ENCODE measurements at regions not wholly inside any gene's neighbourhood (a gene's known extent, or its start where the extent isn't known, plus 50 kb on each side); places are given as distances from the start of the nearest gene placed in this dataset.
"Not testable (repeated sequence)": the region's sequence is repeated elsewhere in the genome, so short reads cannot be mapped to it uniquely, and the experiment has no call there.

- TF ChIP-seq, protein P1, sequence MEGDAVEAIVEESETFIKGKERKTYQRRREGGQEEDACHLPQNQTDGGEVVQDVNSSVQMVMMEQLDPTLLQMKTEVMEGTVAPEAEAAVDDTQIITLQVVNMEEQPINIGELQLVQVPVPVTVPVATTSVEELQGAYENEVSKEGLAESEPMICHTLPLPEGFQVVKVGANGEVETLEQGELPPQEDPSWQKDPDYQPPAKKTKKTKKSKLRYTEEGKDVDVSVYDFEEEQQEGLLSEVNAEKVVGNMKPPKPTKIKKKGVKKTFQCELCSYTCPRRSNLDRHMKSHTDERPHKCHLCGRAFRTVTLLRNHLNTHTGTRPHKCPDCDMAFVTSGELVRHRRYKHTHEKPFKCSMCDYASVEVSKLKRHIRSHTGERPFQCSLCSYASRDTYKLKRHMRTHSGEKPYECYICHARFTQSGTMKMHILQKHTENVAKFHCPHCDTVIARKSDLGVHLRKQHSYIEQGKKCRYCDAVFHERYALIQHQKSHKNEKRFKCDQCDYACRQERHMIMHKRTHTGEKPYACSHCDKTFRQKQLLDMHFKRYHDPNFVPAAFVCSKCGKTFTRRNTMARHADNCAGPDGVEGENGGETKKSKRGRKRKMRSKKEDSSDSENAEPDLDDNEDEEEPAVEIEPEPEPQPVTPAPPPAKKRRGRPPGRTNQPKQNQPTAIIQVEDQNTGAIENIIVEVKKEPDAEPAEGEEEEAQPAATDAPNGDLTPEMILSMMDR (IDR thresholded peaks at IDR 0.05): not testable (repeated sequence)
- TF ChIP-seq POLR2A (IDR thresholded peaks at IDR 0.05): not testable (repeated sequence)
Observed at GRCh38 chr6:86057293-86057980, 414.8 kb upstream of the SYNCRIP start.
